Femur (tissue), 1 donor: ENCODE measurements at regions not wholly inside any gene's neighbourhood (a gene's known extent, or its start where the extent isn't known, plus 50 kb on each side); places are given as distances from the start of the nearest gene placed in this dataset.
"Not testable (repeated sequence)": the region's sequence is repeated elsewhere in the genome, so short reads cannot be mapped to it uniquely, and the experiment has no call there.

Experiments used
- DNase-seq: peaks from one replicate; pipeline ENCODE4 v3.0.0-alpha.2; 2017

DNA sequence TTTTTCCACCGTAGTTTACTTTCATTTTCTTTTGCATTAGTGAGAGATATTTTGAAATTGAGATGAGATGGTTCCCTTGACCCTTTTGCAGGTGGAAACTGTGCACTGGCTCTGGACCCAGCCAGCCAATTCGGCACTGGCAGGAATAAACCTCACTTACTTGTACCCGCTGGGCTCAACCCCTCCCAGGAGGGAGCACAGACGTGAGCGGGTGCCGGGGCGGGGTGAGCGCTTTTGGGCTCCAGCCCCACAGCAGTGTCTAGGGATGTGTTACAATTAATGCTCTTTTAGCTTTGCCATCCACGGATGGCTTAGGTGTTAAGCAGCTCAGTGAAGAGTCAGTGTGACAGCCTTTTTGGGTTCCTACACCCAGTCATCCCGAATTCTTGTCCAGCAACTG is 766.1 kb upstream of the CHD1 start:
- no peak for DNase-seq

DNA sequence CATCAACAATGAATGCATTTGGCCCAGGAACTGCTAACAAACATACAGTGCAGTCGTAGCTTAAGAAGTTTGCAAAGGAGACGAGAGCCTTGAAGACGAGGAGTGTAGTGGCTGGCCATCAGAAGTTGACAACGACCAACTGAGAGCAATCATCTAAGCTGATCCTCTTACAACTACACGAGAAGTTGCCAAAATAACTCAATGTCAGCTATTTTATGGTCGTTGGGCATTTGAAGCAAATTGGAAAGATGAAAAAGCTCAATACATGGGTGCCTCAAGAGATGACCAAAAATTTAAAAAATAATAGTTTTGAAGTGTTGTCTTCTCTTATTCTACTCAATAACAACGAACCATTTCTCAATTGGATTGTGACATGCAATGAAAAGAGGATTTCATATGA is 757.7 kb upstream of the CHD1 start:
- DNase-seq, result no peak

DNA sequence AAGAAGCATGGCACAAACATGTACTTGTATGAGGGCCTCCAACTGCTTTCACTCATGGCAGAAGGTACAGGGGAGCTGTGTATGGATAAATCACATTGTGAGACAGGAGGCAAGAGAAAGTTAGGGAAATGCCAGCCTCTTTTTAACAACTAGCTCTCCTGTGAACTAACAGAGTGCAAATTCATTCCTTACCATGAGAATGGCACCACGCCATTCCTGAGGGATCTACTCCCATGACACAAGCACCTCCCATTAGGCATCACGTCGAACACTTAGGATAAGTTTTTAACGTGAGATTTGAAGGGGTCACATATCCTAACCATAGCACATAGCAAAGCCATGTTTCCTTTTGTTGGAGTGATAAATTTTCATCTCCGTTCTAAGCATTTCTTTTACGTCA is 747.2 kb upstream of the CHD1 start:
- no peak for DNase-seq

DNA sequence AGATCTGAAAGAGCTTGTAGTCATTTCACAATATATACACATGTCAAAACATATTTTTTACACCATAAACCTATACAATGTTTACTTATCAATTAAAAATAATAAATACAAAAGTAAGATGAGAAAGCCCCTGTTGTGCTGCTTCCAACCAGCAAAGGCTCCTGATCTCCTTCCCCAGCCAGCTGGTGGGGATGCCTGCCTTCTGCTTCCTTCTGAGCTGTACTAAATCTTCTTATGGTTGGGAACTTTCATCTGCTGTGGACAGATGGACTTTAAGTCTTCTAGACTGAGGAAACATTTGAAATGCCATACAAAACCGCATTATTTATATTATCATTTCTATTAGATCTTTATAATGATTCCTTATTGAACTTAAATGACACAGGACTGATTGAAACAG is 745.3 kb upstream of the CHD1 start:
- no peak for DNase-seq

DNA sequence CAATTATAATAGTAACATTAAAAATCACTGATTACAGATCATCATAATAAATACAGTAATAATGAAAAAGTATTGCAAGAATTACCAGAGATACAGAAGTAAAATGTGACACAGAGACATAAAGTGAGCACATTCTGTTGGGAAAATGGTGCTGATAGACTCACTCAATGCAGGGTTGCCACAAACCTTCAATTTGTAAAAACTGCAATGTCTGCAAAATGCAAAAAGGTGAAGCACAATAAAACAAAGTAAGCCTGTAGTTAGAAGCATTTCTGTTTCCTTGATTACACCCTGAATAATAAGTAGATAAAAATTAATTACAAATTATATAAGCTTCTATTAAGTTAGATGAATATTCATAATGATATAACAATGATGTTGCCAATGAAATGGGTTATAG is 736.2 kb upstream of the CHD1 start:
- DNase-seq, result no peak

DNA sequence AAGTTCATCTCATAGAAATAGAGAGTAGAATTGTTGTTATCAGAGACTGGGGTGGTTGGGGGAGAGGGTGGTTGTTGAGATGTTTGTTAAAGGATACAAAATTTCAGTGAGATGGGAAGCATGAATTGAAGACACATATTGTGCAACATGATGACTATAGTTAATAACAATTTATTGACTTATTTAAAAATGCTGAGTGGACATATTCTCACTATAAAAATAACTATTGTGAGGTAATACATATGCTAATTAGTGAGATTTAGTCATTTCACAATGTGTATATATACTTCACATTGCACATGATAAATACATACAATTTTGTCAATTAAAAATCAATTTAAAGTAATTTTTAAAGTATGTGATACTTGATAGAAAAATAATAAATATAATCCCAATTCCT is 722.5 kb upstream of the CHD1 start:
- no peak for DNase-seq

DNA sequence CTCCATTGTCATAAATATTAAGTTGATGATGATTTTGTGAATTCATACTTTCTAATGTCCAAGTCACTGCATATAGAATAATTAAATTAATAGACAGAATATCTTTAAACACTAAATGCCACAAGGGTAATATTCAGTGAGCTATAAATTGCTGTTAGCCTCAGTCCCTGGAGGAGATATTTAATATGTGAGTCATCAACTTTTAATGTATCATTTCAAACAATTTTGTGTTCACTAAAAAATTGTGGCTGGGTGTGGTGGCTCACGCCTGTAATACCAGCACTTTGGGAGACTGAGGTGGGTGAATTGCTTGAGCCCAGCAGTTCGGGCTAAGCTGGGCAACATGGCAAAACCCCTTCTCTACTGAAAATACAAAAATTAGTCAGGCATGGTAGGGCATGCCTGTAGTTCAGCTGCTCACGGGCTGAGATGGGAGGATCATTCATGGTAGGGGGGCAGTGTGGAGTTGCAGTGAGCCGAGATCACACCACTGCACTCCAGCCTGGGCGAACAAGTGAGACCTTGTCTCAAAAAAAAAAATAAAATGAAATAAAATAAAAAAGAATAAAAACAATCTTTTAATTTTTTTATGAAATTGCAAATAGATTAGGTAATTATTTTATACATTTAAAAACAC is 717.3 kb upstream of the CHD1 start:
- no peak for DNase-seq

DNA sequence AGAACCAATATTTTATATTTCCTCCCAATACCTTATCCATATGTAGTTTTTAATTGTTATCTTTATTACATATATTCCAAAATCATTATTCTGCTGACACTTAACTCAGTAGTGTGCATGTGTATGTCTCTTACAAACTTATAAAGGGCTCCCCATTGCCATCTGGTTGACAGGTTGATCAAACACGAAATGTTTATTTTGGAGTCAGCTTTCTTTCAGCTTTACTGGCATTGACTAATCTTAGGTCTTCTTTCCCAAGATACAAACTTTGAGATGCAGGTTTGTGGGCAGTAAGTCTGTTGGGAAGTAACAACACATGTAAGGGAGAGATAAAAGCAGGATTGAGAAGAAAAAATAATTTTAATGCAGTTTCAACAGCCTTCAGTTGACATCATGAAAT is 716.0 kb upstream of the CHD1 start:
- DNase-seq, result no peak

DNA sequence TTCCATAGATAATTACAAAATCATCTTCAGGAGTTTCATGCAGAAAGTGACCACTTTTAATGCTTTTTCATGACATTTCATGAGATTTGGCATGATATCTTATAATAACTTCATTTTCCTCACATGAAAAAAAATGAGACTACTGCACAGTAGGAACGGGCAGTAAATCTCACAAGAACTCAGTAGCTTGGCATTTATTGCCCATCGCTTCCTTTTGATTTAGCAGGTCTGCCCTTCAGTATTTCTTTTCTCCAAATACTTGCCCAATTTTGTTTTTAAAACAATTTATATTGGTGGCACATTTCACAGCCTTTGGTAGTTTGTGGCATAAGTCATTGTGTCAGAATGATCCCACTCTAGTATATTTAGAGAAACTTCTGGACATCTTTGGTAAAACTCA is 711.8 kb upstream of the CHD1 start:
- no peak for DNase-seq

DNA sequence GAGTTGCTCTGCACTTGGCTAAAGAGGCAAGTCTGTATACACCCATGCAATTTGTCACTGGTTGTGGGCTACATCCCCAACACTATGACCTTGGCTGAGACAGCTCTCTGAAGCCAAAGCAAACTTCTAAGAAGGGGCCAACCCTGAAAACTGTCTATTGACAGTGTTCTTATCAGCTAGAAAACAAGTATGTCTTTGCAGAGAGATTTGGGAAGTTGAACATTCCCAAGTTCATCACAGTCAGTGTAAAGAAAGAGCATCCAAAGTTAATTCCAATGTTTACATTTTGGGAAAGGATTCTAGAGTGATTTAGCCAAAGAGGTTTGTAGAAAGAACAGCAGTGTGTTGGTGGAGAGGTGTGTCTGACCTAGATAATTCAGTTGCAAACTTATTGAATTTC is 711.1 kb upstream of the CHD1 start:
- DNase-seq, result no peak

DNA sequence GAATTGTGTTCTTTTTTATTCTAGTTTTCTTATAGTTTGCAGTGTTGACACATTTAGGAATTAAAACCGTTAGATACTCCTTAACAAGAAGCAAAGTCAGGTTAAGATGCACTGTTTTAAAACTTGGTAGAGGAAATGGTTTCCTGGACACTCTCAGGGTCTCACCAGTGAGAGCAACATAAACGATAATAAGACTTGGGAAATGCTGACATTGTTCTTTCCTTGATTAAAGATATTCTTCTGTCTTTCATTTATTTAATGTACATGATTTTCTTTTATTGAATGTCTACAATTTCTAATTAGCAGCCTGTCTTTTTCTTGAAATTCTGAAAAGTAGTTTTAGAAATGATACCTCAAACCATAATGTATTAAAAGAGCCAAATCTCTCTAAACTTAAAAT is 707.9 kb upstream of the CHD1 start:
- no peak for DNase-seq

DNA sequence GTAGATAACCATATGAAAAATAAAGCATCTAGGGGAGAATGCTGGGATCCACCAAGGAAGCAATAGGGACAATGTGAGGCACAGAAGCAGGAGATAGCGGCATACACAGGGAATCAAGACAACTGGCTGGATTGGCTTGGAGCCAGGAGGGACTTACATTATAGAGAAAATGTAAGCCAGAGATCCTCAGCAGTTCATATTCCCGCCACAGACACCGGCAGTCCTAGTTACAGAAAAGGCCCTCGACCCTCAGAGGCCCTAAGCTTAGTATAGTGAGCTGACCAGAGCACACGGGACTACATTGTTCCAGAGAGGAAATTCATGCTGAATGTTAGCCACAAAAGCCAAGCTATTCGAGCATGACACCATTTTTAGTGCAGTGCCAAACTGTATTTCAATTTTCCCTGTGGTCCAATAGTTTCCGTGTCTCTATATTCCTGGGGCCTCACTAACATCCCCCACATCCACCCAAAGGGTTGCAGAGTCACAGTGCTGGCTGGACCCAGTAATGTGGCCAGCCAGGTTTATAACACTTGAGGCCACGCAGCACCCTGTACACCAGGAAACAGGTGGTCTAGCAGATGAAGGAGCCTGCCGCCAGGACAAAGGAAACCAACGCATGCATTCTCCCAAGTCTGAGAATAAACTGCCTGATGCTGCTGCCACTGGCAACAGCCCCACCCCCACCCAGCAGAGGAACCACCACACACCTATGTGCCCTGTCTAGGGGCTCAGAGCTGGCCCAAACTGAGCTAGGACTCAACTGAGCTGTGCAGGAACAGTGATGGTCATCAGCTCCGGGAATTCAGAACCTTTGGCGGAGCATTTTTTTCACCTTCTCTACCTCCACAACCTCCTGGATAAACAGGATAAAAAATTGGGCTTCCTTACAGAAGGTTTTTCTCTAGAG is 693.2 kb upstream of the CHD1 start:
- no peak for DNase-seq

DNA sequence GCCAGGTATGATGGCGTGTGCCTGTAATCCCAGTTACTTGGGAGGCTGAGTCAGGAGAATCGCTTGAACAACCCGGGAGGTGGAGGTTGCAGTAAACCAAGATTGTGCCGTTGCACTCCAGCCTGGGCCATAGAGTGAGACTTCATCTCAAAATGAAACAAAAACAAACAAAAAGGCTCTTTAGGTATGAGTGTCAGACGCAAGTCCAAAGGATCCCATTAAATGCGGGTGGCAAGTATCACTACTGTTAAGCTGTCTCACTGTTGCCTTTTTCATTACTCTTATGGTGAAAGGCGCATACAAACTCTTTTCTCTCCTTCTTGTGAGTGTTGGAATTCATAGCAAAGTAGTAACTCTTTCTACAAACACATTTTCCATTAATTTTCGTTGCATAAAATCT is 688.5 kb upstream of the CHD1 start:
- no peak for DNase-seq

DNA sequence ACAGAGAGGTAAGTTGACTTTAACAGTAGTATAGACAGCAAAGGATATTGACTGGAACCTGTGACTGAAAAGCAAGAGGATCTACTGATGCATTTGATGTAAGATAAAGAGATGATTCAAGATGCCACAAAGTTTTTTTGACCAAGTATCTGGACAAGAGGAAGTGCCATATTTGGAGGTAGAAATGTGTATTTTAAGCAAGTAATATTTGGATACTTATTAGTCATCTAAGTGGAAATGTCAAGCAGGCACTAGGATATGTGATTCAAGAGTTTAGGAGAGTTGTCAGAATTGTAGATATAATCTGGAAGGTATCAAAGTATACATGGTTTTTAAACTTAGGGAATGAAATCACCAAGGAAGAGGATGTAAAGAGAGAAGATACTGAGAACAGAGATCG is 686.1 kb upstream of the CHD1 start:
- DNase-seq, result no peak

DNA sequence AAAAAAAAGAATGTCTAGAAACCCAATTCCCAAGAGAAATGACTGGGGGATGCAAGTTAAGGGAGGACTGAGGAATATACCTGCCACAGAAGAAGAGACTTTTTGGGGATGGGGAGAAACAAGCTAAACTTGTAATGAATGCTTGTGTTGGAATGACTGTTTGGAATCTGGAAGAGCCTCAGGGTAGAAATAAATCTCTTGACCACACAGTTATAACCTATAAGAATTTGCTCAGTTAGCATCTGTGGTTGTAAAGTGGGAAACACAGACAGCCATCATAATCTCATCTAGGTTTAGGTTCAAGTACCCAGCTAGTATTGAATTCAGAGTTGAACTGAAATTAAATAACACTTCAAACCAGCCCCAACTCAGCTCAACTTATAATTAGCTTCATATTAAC is 678.3 kb upstream of the CHD1 start:
- DNase-seq, result no peak

DNA sequence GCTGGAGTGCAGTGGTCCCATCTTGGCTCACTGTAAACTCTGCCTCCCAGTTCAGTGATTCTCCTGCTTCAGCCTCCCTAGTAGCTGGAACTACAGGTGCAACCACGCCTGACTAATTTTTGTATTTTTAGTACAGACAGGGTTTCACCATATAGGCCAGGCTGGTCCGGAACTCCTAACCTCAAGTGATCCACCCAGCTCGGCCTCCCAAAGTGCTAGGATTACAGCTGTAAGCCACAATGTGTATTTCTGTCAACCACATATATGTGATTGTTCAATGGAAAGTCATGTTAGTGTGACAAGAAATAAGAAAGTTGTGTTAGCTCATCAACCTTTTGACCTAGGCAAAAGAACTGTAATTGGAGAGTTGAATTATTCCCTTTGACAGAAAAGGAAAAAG is 677.1 kb upstream of the CHD1 start:
- peak; percentile 24 for DNase-seq

DNA sequence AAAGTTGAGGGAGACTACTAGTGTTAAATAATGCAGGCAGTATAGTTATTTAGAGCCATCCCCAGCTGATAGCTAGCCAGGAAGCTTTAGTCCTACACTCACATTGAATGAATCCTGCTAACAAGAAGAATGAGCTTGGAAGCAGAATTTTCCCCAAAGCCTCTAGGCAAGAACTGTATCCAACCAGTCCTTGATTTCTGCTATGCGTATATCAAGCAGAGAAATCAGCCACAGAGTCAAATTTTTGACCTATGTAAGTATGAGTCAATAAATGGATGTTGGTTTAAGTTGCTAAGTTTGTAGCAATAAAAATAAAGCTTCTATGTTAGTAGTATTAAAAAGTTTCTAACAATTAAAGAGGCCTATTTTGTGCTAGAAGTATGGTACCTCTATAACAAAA is 672.1 kb upstream of the CHD1 start:
- DNase-seq, result no peak

DNA sequence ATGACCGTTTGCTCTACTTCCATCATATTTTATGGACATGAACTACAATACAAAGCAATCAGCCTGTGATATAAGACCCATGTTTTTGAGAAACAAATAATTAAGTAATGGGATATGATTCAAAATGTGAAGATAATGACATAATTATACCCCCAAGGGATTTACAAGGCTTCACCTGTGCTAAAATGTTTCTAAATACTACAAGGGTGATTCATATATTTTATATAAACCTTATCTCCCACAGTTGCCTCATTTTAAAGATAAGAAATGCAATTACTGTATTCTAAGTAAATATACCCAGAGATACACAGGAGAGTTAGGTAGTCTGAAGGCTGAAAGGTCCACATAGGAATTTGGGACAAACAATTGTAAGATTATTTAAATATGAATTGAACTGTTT is 662.0 kb upstream of the CHD1 start:
- no peak for DNase-seq

DNA sequence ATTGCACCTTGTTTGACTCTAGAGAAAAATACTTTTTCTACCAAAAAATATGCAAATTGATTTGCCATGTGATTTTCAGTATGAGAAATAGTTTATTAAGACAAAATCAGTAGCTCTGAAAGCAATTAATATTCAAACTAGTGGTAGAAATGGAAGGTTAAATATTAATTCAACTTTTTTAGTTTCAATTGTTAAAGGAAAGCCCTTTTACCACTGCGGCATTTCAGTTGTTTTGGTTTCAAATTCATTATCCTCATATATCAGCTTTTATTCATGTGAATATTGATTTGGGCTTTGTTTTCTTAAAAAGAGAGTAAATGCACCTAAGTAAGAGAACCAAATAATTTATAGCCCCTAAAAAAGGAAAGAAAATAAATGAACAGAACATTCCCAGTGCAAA is 660.6 kb upstream of the CHD1 start:
- no peak for DNase-seq

DNA sequence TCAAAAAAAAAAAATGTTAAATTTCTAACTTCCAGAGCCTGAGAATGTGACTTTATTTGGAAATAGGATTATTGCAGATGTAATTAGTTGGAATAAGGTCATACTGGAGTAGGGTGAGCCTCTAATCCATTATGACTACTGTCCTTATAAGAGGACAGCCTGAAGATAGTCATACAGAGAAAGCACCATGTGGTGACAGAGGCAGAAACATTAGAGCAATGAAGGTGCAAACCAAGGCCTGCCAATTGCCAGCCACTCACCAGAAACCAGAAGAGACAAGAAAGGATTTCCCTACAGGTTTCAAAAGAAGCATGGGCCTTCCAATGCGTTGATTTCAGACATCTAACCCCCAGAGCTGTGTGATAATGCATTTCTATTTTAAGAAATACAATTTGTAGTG is 659.2 kb upstream of the CHD1 start:
- DNase-seq, result no peak

DNA sequence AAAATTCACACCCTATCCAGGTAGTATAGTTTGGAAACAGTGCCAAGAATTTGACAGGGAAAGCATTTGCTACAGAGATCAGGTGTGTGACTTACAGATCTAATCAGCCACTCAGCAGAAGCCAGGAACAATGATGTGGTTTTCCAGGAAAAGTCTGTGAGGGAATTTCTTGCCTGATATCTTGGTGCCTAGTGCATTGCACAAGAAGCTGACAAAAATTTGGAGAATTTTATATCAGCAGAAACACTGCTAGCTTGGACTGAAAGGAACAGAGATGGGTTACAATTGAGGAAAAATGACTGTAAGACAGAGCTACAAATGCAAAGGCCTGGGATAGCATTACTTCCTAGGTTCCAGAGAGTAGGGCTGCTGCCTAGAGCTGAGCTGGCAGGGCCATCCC is 658.1 kb upstream of the CHD1 start:
- no peak for DNase-seq

DNA sequence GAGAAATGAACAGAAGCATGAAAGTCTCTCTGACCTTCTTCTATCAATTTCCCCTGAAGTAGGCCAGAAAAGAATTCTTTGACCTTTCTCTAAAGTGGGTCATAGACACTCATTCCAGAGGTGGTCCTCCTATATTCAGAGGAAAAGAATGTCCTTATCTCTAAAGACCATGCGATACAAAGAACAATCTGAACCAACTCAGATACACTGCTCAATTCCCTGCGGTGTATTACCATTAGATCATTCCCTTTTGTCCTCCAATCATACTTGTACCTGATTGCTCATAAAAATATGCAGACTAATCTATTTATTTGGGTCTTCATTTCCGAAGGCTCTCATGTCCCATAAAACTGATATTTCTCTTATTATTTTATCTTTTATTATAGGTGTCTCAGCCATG is 652.4 kb upstream of the CHD1 start:
- not testable (repeated sequence) for DNase-seq

DNA sequence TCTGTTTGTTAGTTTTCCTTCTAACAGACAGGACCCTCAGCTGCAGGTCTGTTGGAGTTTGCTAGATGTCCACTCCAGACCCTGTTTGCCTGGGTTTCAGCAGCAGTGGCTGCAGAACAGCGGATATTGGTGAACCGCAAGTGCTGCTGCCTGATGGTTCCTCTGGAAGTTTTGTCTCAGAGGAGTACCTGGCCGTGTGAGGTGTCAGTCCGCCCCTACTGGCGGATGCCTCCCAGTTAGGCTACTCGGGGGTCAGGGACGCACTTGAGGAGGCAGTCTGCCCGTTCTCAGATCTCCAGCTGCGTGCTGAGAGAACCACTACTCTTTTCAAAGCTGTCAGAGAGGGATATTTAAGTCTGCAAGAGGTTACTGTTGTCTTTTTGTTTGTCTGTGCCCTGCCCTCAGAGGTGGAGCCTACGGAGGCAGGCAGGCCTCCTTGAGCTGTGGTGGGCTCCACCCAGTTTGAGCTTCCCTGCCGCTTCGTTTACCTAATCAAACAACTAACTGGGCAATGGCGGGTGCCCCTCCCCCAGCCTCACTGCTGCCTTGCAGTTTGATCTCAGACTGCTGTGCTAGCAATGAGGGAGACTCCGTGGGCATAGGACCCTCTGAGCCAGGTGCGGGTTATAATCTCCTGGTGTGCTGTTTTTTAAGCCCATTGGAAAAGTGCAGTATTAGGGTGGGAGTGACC is 634.3 kb upstream of the CHD1 start:
- DNase-seq, result not testable (repeated sequence)

DNA sequence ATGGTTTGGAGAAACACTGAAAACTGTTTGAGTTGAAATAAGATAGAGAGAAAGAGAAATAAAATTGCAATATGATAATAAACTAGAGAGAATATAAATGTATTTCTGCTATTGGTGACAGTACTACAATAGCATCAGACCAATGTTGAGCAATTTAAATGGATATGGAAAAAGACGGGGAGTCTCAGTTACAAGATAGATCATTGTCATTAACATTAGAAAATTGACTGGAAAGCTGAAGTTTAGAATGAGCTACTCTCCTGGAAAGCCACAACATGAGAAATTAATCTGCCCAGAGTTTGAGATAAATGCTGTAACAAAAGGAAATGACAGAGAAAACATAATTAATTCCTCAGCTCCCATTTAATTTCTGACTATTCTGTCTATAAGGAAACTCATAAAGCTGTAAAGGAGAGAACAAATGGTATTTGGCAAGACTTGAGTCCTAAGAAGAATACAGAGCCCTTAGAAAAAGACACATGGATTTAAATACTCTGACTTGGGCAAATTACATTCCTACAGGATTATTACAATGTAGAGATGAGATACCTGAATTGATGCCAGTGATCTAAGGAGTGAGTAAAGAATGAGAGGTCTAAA is 624.5 kb upstream of the CHD1 start:
- no peak for DNase-seq
